ENCODE measurements at regions not wholly inside any gene's neighbourhood (a gene's known extent, or its start where the extent isn't known, plus 50 kb on each side); places are given as distances from the start of the nearest gene placed in this dataset.
"Not testable (repeated sequence)": the region's sequence is repeated elsewhere in the genome, so short reads cannot be mapped to it uniquely, and the experiment has no call there.

GRCh38 chr7:25600262-25600920 lies 372.1 kb upstream of the NPVF start:
- DNase-seq = no peak
- Histone ChIP-seq H3K4me1 (no peaks in the 10 kb centered on the region), H3K9me3 (no peaks in the 10 kb centered on the region), H3K4me3 (no peak overlapping the region), H3K27ac (no peak overlapping the region), H3K36me3 (ENCODE audit: low read depth, missing control alignments) (no peaks in the 10 kb centered on the region), H3K27me3 (no peaks in the 10 kb centered on the region)
- intact Hi-C loops (cut with DNase I; ENCODE audit: low total_unique reads) = no loop called here
- 56 to 59% methylated on average over 3 of the region's 3 CpGs for WGBS, 2 donors
- TF ChIP-seq POLR2A (IDR thresholded peaks at IDR 0.05) = no peak
- TF ChIP-seq, protein P1, sequence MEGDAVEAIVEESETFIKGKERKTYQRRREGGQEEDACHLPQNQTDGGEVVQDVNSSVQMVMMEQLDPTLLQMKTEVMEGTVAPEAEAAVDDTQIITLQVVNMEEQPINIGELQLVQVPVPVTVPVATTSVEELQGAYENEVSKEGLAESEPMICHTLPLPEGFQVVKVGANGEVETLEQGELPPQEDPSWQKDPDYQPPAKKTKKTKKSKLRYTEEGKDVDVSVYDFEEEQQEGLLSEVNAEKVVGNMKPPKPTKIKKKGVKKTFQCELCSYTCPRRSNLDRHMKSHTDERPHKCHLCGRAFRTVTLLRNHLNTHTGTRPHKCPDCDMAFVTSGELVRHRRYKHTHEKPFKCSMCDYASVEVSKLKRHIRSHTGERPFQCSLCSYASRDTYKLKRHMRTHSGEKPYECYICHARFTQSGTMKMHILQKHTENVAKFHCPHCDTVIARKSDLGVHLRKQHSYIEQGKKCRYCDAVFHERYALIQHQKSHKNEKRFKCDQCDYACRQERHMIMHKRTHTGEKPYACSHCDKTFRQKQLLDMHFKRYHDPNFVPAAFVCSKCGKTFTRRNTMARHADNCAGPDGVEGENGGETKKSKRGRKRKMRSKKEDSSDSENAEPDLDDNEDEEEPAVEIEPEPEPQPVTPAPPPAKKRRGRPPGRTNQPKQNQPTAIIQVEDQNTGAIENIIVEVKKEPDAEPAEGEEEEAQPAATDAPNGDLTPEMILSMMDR (IDR thresholded peaks at IDR 0.05) = no peak

- intact Hi-C loops (cut with DNase I; ENCODE audit: low total_unique reads); H3K4me1 ChIP-seq; H3K9me3 ChIP-seq; DNase-seq; H3K36me3 ChIP-seq (ENCODE audit: low read depth, missing control alignments); H3K27me3 ChIP-seq: not testable (repeated sequence)
- H3K27ac ChIP-seq = peak overlapping the region in 1 of 2 donors; percentile 6
- peak overlapping the region in 1 of 2 donors; percentile 31 for H3K4me3 ChIP-seq
- WGBS, 2 donors = 37 to 43% methylated on average over 19 to 30 of the region's 30 CpGs
These were observed 374.6 kb upstream of the NPVF start for GRCh38 chr7:25602730-25603426.

GRCh38 chr7:25603427-25603740 lies 375.1 kb upstream of the NPVF start:
- Histone ChIP-seq H3K27ac (peak overlapping the region in 1 of 2 donors; percentile 6), H3K4me3 (peak overlapping the region in 1 of 2 donors; percentile 31)
- no CpG with 5 or more reads among the region's 9 CpGs for WGBS, 2 donors
- H3K36me3 ChIP-seq (ENCODE audit: low read depth, missing control alignments); DNase-seq; H3K9me3 ChIP-seq; H3K4me1 ChIP-seq; H3K27me3 ChIP-seq; intact Hi-C loops (cut with DNase I; ENCODE audit: low total_unique reads): not testable (repeated sequence)

GRCh38 chr7:25611196-25611595 lies 382.9 kb upstream of the NPVF start:
- H3K4me1 ChIP-seq = peaks cover 14% of the 10 kb centered on the region
- no peaks in the 10 kb centered on the region for H3K27me3 ChIP-seq
- TF ChIP-seq, protein P1 (IDR thresholded peaks at IDR 0.05) = no peak
- no peak for TF ChIP-seq POLR2A (IDR thresholded peaks at IDR 0.05)
- H3K36me3 ChIP-seq (ENCODE audit: low read depth, missing control alignments) = no peaks in the 10 kb centered on the region
- H3K27ac ChIP-seq = no peak overlapping the region
- H3K4me3 ChIP-seq = no peak overlapping the region
- no peaks in the 10 kb centered on the region for H3K9me3 ChIP-seq
- intact Hi-C loops (cut with DNase I; ENCODE audit: low total_unique reads) = no loop called here
- DNase-seq = no peak
- WGBS, 2 donors = 85 to 87% methylated on average over 4 of the region's 4 CpGs

DNA sequence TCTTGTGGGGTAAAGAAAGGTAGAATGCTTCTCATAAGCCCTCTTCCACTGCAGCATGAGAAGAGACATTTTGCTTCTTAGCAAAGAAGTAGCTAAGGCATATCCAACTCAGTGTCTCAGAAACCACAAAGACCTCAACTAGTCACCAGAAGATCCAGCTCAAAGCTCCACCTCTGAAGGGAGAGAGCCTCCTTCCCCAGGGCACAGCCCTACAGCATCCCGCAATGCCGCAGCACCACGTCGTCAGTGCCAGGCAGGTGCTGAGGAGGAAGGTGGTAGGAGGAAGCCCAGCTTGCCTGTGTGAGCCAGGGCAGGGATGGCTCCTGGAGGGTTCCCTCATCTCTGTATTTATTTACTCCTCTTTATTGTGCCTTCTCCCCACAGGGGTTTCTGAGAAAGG lies 385.6 kb upstream of the NPVF start:
- no peaks in the 10 kb centered on the region for H3K36me3 ChIP-seq (ENCODE audit: low read depth, missing control alignments)
- no peaks in the 10 kb centered on the region for H3K9me3 ChIP-seq
- no peak for TF ChIP-seq POLR2A (IDR thresholded peaks at IDR 0.05)
- TF ChIP-seq, protein P1 (IDR thresholded peaks at IDR 0.05) = no peak
- intact Hi-C loops (cut with DNase I; ENCODE audit: low total_unique reads) = no loop called here
- H3K27me3 ChIP-seq = no peaks in the 10 kb centered on the region
- peaks cover 25% of the 10 kb centered on the region for H3K4me1 ChIP-seq
- DNase-seq = no peak
- H3K27ac ChIP-seq = peak overlapping the region in 1 of 2 donors; percentile 78
- H3K4me3 ChIP-seq = no peak overlapping the region
- 79 to 88% methylated on average over 4 of the region's 4 CpGs for WGBS, 2 donors

DNA sequence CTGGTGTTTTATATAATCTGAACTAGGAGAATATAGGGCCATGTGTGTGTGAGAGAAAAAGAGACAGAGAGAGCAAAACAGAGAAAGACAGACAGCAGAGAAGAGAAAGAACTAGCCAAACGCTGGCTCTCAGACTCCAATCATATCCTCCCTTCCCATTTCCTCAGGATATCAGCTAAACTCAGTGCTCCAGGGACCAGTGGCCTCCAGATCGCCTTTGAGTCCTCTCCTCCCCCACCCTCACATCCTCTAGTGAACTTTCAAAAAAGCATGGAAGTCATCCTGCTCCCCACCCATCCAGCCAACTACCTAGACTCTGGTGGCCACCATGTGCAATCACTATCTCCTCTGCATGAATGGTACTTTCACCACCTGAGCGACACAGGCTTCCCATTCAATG lies 386.1 kb upstream of the NPVF start:
- Histone ChIP-seq H3K4me3 (no peak overlapping the region), H3K36me3 (ENCODE audit: low read depth, missing control alignments) (no peaks in the 10 kb centered on the region), H3K27ac (peak overlapping the region; percentile 19 to 78), H3K4me1 (peaks cover 30% of the 10 kb centered on the region), H3K9me3 (no peaks in the 10 kb centered on the region), H3K27me3 (no peaks in the 10 kb centered on the region)
- intact Hi-C loops (cut with DNase I; ENCODE audit: low total_unique reads) = no loop called here
- no peak for DNase-seq
- no peak for TF ChIP-seq POLR2A (IDR thresholded peaks at IDR 0.05)
- TF ChIP-seq, protein P1 (IDR thresholded peaks at IDR 0.05) = no peak
- WGBS, 2 donors = 55 to 75% methylated on average over 3 of the region's 3 CpGs

Measured in testis (tissue), 2 donors.